ENCODE measurements at regions not wholly inside any gene's neighbourhood (a gene's known extent, or its start where the extent isn't known, plus 50 kb on each side); places are given as distances from the start of the nearest gene placed in this dataset.

DNA sequence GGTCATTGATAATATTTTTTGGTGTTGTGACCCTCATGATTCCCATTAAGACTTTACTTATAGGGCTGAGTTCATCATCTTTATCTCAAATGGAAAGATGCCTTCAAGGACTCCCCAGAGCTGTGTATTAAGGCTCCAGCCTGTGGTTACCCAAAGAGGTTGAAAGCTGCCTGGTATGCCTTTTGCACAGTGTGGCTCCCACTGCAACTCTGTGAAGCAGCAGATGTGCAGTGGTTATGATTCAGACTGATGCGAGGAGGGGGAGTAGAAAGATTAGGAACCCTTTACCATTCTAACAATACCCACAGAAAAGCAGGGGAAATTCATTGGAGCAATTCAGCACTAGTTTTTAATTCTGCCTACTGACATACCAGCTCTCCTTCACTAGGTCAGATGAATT lies 560.0 kb downstream of the INSC start:
- TF ChIP-seq, protein P1, sequence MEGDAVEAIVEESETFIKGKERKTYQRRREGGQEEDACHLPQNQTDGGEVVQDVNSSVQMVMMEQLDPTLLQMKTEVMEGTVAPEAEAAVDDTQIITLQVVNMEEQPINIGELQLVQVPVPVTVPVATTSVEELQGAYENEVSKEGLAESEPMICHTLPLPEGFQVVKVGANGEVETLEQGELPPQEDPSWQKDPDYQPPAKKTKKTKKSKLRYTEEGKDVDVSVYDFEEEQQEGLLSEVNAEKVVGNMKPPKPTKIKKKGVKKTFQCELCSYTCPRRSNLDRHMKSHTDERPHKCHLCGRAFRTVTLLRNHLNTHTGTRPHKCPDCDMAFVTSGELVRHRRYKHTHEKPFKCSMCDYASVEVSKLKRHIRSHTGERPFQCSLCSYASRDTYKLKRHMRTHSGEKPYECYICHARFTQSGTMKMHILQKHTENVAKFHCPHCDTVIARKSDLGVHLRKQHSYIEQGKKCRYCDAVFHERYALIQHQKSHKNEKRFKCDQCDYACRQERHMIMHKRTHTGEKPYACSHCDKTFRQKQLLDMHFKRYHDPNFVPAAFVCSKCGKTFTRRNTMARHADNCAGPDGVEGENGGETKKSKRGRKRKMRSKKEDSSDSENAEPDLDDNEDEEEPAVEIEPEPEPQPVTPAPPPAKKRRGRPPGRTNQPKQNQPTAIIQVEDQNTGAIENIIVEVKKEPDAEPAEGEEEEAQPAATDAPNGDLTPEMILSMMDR (IDR thresholded peaks at IDR 0.05) = no peak
- ATAC-seq = no peak
- H3K4me1 ChIP-seq (ENCODE audit: control insufficient read depth, insufficient read depth, low read length) = no peaks in the 10 kb centered on the region
- Mint-ChIP-seq H3K27ac (no peak overlapping the region), H3K4me1 (no peaks in the 10 kb centered on the region), H3K36me3 (no peaks in the 10 kb centered on the region), H3K9me3 (peaks cover 4 to 11% of the 10 kb centered on the region in 2 donors), H3K27me3 (ENCODE audit: low read depth in 2 of 2) (no peaks in the 10 kb centered on the region), H3K4me3 (no peak overlapping the region)
- H3K4me3 ChIP-seq (ENCODE audit: low read length) = no peak overlapping the region
- no peak for DNase-seq
- WGBS (ENCODE audit: insufficient coverage) = no CpG with 5 or more reads among the region's 1 CpG
- H3K27me3 ChIP-seq (ENCODE audit: control insufficient read depth, insufficient read depth, low read length) = no peaks in the 10 kb centered on the region
- intact Hi-C loops (cut with micrococcal nuclease) = no loop called here
- no peaks in the 10 kb centered on the region for H3K36me3 ChIP-seq (ENCODE audit: control insufficient read depth, insufficient read depth, low read length)
- no peaks in the 10 kb centered on the region for H3K9me3 ChIP-seq (ENCODE audit: control insufficient read depth, insufficient read depth, low read length)
- no peak overlapping the region for H3K27ac ChIP-seq (ENCODE audit: low read length)

DNA sequence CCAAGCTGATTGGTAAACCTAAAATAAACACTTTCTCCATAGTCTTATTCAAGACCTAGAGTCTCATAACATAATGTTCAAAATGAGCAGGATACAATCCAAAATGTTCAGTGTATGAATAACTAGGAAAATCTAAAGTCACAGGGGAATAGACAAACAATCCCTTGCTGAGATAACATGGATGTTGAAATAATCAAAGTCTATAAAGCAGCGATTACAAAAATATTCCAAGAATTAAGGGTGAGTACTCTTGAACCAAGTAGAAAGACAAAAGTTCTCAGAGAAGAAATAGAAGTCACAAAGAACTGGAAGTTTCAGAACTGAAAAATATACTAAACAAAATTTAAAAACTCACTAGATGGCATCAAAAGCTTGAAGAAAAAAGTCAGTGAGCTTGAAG lies 561.0 kb downstream of the INSC start:
- H3K27ac ChIP-seq (ENCODE audit: low read length) = no peak overlapping the region
- TF ChIP-seq, protein P1 (IDR thresholded peaks at IDR 0.05) = no peak
- intact Hi-C loops (cut with micrococcal nuclease) = no loop called here
- H3K4me1 ChIP-seq (ENCODE audit: control insufficient read depth, insufficient read depth, low read length) = no peaks in the 10 kb centered on the region
- WGBS (ENCODE audit: insufficient coverage) = 100% methylated on average over 1 of the region's 1 CpG
- Mint-ChIP-seq H3K4me1 (no peaks in the 10 kb centered on the region), H3K27ac (no peak overlapping the region), H3K4me3 (no peak overlapping the region), H3K9me3 (peaks cover 5 to 11% of the 10 kb centered on the region in 2 donors), H3K27me3 (ENCODE audit: low read depth in 2 of 2) (no peaks in the 10 kb centered on the region), H3K36me3 (no peaks in the 10 kb centered on the region)
- DNase-seq (no peak), ATAC-seq (no peak)
- no peaks in the 10 kb centered on the region for H3K36me3 ChIP-seq (ENCODE audit: control insufficient read depth, insufficient read depth, low read length)
- H3K27me3 ChIP-seq (ENCODE audit: control insufficient read depth, insufficient read depth, low read length) = no peaks in the 10 kb centered on the region
- H3K4me3 ChIP-seq (ENCODE audit: low read length) = no peak overlapping the region
- H3K9me3 ChIP-seq (ENCODE audit: control insufficient read depth, insufficient read depth, low read length) = no peaks in the 10 kb centered on the region

DNA sequence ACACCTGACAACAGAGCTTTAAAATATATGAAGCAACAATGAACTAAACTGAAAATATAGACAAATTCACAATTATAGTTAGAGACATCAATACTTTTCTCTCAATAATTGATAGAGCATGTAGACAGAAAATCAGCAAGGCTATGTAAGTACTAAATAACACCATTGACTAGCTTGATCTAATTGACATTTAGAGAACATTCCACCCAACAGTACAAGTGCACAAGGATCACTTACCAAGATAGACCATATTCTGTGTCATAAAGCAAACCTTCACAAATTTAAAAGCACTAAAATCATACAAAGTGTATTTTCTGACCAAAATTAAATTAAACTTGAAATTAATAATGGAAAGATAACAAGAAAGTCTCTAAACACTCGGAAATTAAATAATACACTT lies 562.5 kb downstream of the INSC start:
- Mint-ChIP-seq H3K9me3 (peaks cover 5 to 11% of the 10 kb centered on the region in 2 donors), H3K4me3 (no peak overlapping the region), H3K4me1 (no peaks in the 10 kb centered on the region), H3K27me3 (ENCODE audit: low read depth in 2 of 2) (no peaks in the 10 kb centered on the region), H3K36me3 (no peaks in the 10 kb centered on the region), H3K27ac (no peak overlapping the region)
- no peaks in the 10 kb centered on the region for H3K27me3 ChIP-seq (ENCODE audit: control insufficient read depth, insufficient read depth, low read length)
- no peaks in the 10 kb centered on the region for H3K36me3 ChIP-seq (ENCODE audit: control insufficient read depth, insufficient read depth, low read length)
- no peak overlapping the region for H3K27ac ChIP-seq (ENCODE audit: low read length)
- H3K9me3 ChIP-seq (ENCODE audit: control insufficient read depth, insufficient read depth, low read length) = no peaks in the 10 kb centered on the region
- H3K4me1 ChIP-seq (ENCODE audit: control insufficient read depth, insufficient read depth, low read length) = no peaks in the 10 kb centered on the region
- H3K4me3 ChIP-seq (ENCODE audit: low read length) = no peak overlapping the region
- ATAC-seq (no peak), DNase-seq (no peak)
- intact Hi-C loops (cut with micrococcal nuclease) = no loop called here
- no CpG with 5 or more reads among the region's 1 CpG for WGBS (ENCODE audit: insufficient coverage)
- TF ChIP-seq, protein P1 (IDR thresholded peaks at IDR 0.05) = no peak

DNA sequence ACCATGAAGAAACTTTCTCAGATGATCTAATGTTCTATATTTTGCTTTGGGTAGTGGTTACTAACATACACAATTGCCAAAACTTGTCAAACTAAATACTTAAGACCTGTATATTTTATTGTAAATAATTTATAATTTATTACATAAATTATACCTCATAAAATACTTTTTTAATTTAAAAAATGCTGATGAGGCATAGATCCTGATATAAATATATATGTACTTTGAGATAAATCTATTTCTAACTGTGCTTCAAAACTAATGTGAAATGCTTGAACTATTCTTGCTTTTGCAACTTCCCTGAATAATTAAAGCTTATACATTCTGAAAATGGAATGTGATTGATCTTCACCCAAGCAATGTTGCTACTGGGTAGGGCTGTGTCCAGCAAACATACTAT lies 568.8 kb downstream of the INSC start:
- TF ChIP-seq, protein P1 (IDR thresholded peaks at IDR 0.05) = no peak
- Mint-ChIP-seq H3K36me3 (no peaks in the 10 kb centered on the region), H3K4me1 (no peaks in the 10 kb centered on the region), H3K4me3 (no peak overlapping the region), H3K27me3 (ENCODE audit: low read depth in 2 of 2) (no peaks in the 10 kb centered on the region), H3K9me3 (peaks cover 2 to 6% of the 10 kb centered on the region in 2 donors), H3K27ac (no peak overlapping the region)
- H3K36me3 ChIP-seq (ENCODE audit: control insufficient read depth, insufficient read depth, low read length) = no peaks in the 10 kb centered on the region
- H3K27me3 ChIP-seq (ENCODE audit: control insufficient read depth, insufficient read depth, low read length) = no peaks in the 10 kb centered on the region
- H3K9me3 ChIP-seq (ENCODE audit: control insufficient read depth, insufficient read depth, low read length) = no peaks in the 10 kb centered on the region
- intact Hi-C loops (cut with micrococcal nuclease) = no loop called here
- H3K4me3 ChIP-seq (ENCODE audit: low read length) = no peak overlapping the region
- no peak overlapping the region for H3K27ac ChIP-seq (ENCODE audit: low read length)
- DNase-seq (no peak), ATAC-seq (no peak)
- H3K4me1 ChIP-seq (ENCODE audit: control insufficient read depth, insufficient read depth, low read length) = no peaks in the 10 kb centered on the region

Data from natural killer cell (primary cell).